ENCODE measurements at regions not wholly inside any gene's neighbourhood (a gene's known extent, or its start where the extent isn't known, plus 50 kb on each side); places are given as distances from the start of the nearest gene placed in this dataset.

- TF ChIP-seq CTCF (IDR thresholded peaks at IDR 0.05; ENCODE audit: low read depth, low read length) (no peak), MAX (IDR thresholded peaks at IDR 0.05; ENCODE audit: low read depth, low read length) (no peak), POLR2A (IDR thresholded peaks at IDR 0.05; ENCODE audit: extremely low read depth, insufficient read length) (no peak), MYC (IDR thresholded peaks at IDR 0.05; ENCODE audit: low read depth, low read length) (no peak)
These were observed 224.0 kb upstream of the LINC00305 start for GRCh38 chr18:64372850-64373249.
